Jurkat, Clone E6-1 (cell line): ENCODE measurements at regions not wholly inside any gene's neighbourhood (a gene's known extent, or its start where the extent isn't known, plus 50 kb on each side); places are given as distances from the start of the nearest gene placed in this dataset.
A peak's percentile ranks its signal among the peaks of the same experiment; 100 is the strongest.

Experiments
- DNase-seq: peaks from one replicate; pipeline ENCODE4 v3.0.0-alpha.2; 2011; ENCODE audit warnings: low read depth, low spot score
- H3K4me3 ChIP-seq: 2 replicates; pipeline ENCODE4 v1.5.1; 2011; ENCODE audit warnings: mild to moderate bottlenecking, low read length, control low read depth, moderate library complexity

GRCh38 chr4:57496697-57497471 lies 386.7 kb upstream of the IGFBP7 start:
- no peak for DNase-seq
- no peak overlapping the region for H3K4me3 ChIP-seq

- no peak overlapping the region for H3K4me3 ChIP-seq
- no peak for DNase-seq
These were observed 384.6 kb upstream of the IGFBP7 start for GRCh38 chr4:57494821-57495220.

GRCh38 chr4:57492251-57492878 lies 382.2 kb upstream of the IGFBP7 start:
- no peak for DNase-seq

GRCh38 chr4:57491388-57491787 lies 381.2 kb upstream of the IGFBP7 start:
- DNase-seq, result no peak
- H3K4me3 ChIP-seq, result no peak overlapping the region

More at GRCh38 chr4:57492251-57492878, 382.2 kb upstream of the IGFBP7 start:
- H3K4me3 ChIP-seq, result no peak overlapping the region

GRCh38 chr4:57490520-57491255 lies 380.5 kb upstream of the IGFBP7 start:
- H3K4me3 ChIP-seq, result no peak overlapping the region
- no peak for DNase-seq

DNA sequence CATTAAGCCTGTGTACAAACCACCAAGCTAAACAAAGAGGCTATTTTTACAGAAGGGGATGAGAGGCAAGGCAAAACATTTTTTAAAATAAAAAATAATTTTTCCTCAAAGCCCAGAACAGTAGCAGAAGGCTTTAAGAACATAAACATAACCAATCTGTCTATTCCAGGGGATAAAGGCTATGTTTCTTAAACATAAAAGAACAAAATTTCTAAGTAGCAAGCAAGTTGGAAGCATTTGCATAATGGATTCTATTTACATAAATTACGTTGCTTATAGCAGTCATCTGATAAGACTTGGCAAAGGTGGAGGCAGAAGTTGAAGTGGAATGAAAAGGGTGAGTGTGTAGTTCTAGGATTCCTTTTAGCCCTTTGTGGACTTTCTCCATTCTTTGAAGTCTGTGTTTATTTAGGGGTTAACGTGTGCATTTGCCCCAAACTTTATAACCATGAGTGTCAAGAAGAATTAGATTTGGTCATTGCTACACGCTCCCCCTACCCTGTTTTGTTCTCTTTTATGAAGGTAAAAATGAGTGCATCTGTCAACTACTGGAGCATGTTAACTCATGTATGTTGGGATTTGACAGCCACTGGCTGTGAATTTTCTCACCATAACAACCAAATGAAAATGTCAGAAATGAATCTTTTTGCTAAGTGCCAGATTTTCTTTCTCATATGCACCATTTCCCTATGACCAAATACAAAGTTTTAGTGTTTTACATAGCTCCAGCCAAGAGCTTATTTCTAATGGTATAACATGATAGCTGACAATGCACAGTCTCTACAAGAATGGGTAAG lies 378.4 kb upstream of the IGFBP7 start:
- no peak overlapping the region for H3K4me3 ChIP-seq
- DNase-seq, result no peak

DNA sequence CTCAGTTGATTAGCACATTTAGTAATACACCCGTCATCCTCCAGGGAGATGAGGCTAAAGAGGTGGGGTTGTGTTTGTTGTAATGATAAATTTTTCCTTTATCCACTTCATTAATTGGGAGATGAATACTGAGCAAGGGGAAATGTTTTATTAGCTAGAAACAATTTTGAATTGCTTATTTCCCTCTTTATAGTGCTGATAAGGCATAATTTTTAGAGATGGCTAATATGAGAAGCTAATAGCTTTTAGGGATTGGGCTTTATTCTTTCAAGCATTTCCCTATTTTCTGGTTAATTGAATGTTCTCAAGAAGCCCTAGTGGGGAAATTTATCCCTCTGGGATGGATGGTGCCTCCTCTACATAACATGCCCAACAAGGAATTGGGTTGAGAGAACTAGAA lies 365.2 kb upstream of the IGFBP7 start:
- DNase-seq, result no peak
- no peak overlapping the region for H3K4me3 ChIP-seq

DNA sequence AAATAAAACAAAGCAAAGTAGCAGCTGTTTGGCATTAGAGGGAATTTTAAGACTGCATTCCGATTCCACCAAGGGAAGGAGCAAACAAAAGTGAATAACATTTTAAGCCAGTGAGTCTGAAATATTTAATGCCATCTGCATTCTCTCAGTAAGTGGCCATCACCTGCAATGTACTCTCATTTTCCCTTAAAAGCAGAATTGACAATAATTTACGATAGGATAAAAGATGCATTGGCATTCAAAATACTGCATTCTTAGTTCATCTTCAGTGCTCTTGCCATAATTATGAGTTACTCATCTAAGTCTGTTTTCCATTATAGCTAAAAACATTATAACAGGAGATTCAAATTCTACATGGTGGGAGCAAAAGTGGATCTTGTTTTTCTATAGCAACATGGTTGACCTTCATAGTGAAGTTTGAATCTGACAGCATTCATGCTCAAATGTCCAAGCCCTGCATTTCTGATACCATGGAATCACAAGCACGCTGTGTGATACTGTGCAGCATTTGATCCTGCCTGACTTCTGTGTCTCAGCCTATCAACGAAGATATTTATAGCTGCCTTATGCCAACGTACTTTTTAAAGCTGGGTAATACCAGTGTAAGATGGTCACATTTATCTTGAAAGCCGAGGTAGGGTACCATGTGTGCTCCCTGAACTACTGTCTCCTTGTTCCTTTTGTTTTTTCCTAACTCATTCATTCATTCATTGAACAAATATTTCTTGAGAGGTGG lies 355.3 kb upstream of the IGFBP7 start:
- H3K4me3 ChIP-seq, result no peak overlapping the region
- DNase-seq, result no peak

DNA sequence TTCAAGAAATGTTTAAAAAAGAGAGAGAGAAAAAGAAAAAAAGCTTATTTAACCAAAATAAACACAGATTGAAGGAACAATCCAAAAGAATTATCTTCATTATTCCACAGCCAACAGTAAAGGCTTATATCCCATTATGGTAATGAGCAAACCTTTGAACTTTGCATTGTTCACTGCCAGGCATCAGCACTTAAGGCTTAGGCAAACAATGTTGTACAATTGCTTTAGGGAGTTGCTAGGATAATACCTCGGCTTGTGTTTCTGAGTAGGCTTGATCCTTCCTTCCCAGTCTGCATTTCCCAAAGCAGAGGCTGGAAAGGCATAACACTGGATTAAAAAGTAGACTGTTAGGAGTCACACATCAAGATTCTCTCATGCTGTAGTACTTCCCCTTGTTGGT lies 352.7 kb upstream of the IGFBP7 start:
- DNase-seq, result no peak
- H3K4me3 ChIP-seq, result no peak overlapping the region

GRCh38 chr4:57460967-57461366 lies 350.8 kb upstream of the IGFBP7 start:
- no peak overlapping the region for H3K4me3 ChIP-seq
- no peak for DNase-seq

DNA sequence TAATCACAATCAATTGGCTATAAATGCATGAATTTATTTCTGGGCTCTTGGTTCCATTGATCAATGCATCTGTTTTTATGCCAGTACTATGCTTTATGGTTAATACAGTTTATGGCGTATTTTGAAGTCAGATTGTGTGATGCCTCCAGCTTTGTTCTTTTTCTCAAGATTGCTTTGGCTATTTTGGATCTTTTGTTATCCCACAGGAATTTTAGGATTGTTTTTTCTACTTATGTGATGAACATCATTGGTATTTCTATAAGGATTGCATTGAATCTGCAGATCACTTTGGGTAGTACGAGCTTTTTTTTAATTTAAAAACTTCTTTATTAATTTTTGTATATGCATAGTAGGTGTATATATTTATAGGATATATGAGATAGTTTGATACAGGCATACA lies 338.7 kb upstream of the IGFBP7 start:
- no peak overlapping the region for H3K4me3 ChIP-seq

GRCh38 chr4:57448452-57448851 lies 338.3 kb upstream of the IGFBP7 start:
- H3K4me3 ChIP-seq, result no peak overlapping the region
- DNase-seq, result no peak

More for the DNA sequence above, 338.7 kb upstream of the IGFBP7 start:
- DNase-seq, result no peak

DNA sequence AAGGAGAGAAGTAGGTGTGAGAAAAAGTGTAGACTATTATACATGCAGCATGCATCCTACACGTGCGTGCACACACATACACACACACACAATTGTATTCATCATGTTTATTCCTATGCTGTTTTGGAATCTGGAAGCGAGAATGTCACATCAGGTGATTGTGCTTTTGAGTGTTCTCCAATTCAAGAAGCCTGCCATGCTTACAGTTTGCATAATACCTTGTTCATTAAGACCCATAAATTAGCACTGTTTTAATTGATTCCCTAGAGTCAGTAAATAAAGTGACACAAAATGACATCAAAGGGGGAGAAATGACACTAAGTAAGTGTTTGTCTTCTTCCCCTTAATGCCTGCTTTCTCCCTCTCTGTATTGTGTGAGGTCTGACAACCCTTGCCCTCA lies 336.1 kb upstream of the IGFBP7 start:
- no peak for DNase-seq
- H3K4me3 ChIP-seq, result no peak overlapping the region

GRCh38 chr4:57445686-57446085 lies 335.5 kb upstream of the IGFBP7 start:
- no peak overlapping the region for H3K4me3 ChIP-seq
- no peak for DNase-seq

DNA sequence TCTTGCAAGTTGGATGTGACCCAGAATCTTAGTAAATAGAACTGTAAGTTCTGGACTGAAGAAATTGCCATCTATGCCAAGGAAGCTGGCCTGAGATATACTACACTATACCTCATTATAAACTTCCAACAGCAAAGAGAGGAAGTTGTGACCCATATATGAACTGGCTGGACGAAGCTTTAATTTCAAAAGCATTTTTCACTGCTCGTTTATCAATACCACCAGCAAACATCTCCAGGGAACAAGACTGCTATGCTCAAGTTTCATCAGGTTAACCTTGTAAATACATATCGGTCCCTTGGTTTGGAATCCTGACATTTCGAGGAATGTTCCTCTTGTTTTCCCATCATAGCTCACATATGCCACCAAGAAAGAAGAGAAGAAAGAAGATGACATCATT lies 334.5 kb upstream of the IGFBP7 start:
- DNase-seq, result no peak
- no peak overlapping the region for H3K4me3 ChIP-seq

DNA sequence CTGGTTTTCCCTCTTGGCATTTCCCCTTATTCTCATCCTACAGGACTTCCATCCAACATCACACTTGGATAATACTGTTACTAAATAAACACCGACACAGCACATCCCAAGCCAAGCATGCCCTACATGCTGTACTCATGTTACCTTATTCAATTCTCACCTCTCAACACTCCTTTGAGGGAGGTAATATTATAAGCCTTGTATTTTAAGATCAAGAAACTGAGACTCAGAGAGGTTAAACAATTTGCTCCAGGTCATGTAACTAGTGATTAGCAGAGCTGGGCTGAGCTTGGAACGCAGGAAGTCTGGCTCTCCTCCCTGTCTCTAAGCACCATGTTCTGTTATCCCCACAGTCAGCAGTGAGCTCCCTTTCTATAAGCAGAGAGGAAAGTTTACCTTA lies 333.6 kb upstream of the IGFBP7 start:
- no peak overlapping the region for H3K4me3 ChIP-seq
- DNase-seq, result no peak

DNA sequence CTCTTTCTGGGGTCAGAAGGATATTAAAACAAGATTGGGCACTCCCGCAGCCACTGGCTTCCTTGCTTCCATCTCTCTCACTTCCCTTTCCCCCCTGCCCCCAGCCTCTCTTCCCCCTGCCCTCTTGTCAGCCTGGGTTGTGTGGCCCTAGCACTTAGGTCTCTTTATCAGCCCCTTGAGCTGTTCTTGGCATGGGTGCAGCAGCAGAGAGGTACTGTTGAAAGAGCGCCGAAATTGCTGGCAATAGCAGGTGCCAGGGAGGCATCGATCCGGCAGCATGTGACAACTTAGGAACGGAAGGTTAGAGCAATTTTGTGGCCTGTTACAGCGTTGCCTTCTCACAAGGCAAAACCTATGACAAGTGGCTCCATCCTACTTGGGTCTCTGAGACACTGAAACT lies 333.1 kb upstream of the IGFBP7 start:
- DNase-seq, result no peak

GRCh38 chr4:57442831-57443291 lies 332.7 kb upstream of the IGFBP7 start:
- DNase-seq, result peak; percentile 28

More for the DNA sequence above, 333.1 kb upstream of the IGFBP7 start:
- H3K4me3 ChIP-seq, result no peak overlapping the region

DNA sequence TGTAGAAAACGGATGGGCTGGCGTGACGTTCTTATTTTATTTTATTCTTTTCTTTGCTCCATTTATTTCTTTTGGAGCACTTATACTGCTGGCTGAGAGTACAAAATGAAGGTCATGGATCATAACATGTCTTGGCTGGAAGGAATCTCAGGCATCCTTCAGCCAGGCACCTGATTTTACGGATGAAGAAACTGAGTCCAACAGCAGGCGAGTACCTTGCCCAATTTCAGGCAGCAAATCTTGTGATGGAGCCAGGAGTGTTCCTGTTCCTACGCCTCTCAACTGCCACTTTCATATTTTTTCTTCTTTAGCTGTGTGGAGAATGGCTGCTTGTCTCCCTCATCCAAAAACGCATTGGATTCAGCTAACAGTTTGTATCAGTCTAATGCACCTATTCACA lies 332.1 kb upstream of the IGFBP7 start:
- no peak overlapping the region for H3K4me3 ChIP-seq
- DNase-seq, result no peak

More at GRCh38 chr4:57442831-57443291, 332.7 kb upstream of the IGFBP7 start:
- H3K4me3 ChIP-seq, result no peak overlapping the region
